ENCODE measurements at regions not wholly inside any gene's neighbourhood (a gene's known extent, or its start where the extent isn't known, plus 50 kb on each side); places are given as distances from the start of the nearest gene placed in this dataset.

GRCh38 chr18:40698129-40698528 lies 1256.9 kb upstream of the PIK3C3 start:
- DNase-seq, result no peak

DNA sequence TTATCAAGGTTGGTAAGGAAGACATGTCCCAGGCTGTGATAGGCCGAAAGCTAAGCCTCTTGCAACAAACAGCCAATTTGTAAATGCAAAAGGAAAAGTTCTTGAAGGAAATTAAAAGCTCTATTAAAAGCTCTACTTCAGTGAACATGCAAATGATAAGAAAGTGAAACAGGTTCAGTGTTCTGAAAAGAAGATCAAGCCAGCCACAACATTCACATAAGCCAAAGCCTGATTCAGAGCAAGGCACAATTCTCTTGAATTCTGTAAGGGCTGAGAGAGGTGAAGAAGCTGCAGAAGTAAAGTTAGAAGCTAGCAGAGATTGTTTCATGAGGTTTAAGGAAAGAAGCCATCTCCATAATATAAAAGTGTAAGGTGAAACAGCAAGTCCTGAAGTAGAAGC lies 1259.5 kb upstream of the PIK3C3 start:
- no peak for DNase-seq

GRCh38 chr18:40692871-40693270 lies 1262.2 kb upstream of the PIK3C3 start:
- no peak for DNase-seq

GRCh38 chr18:40690062-40690461 lies 1265.0 kb upstream of the PIK3C3 start:
- no peak for DNase-seq

- DNase-seq, result no peak
These were observed 1267.6 kb upstream of the PIK3C3 start for GRCh38 chr18:40687399-40687798.

DNA sequence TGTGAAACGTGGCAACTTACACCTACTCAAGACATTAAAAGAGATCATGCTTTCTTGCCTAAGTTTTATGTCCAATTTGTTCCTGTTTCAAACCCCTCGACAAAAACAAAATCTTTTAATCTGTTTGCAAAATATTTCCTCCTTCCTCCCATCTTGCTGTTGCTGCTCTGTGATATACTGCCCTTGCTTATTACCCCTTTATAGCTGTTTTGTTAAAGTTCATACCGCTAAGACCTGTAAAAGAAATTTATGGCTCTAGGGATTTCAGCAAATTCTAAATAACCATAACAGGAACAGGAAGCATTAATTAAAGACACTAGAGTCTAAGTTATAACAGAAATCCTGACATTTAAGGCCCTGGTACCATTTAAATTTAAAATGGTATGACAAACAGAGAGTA lies 1268.2 kb upstream of the PIK3C3 start:
- DNase-seq, result no peak

DNA sequence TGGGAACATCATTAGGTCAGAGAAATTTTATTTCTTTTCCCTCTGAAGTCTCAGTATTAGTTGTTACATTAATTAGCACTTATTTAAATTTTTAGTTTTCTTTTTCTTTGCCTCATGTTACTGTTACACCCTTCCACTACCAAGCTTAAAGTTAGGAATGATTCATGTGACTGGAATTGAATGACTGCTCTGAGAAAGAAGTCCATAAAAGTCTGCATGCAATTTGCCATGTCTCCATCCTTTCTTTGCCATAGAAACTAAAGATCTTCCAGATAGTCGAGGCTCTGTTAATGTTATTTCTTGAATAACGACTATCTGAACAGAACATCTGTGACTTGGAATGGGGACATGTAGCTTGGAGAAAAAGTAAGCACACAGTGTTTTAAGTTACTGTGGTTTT lies 1269.8 kb upstream of the PIK3C3 start:
- DNase-seq, result no peak

GRCh38 chr18:40678318-40678717 lies 1276.7 kb upstream of the PIK3C3 start:
- DNase-seq, result no peak

GRCh38 chr18:40676668-40677067 lies 1278.4 kb upstream of the PIK3C3 start:
- DNase-seq, result no peak

DNA sequence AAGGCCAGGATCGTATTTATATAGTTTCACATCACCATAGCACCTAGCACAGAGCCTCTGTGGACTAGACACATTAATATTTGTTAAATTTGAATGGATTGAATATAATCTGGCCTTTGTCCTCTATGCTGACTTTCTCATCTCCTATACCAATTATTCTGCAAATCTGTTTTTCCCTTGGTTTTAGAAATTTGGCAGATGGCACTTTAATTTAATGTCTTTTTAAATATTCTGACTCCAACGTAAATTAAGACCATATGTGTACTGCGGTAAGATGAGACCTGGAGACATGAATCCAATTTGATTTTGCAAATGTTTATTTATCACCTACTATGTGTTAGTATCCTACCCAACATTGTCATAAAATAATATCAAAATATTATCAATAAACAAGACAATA lies 1281.9 kb upstream of the PIK3C3 start:
- no peak for DNase-seq

GRCh38 chr18:40672590-40672989 lies 1282.4 kb upstream of the PIK3C3 start:
- DNase-seq, result no peak

DNA sequence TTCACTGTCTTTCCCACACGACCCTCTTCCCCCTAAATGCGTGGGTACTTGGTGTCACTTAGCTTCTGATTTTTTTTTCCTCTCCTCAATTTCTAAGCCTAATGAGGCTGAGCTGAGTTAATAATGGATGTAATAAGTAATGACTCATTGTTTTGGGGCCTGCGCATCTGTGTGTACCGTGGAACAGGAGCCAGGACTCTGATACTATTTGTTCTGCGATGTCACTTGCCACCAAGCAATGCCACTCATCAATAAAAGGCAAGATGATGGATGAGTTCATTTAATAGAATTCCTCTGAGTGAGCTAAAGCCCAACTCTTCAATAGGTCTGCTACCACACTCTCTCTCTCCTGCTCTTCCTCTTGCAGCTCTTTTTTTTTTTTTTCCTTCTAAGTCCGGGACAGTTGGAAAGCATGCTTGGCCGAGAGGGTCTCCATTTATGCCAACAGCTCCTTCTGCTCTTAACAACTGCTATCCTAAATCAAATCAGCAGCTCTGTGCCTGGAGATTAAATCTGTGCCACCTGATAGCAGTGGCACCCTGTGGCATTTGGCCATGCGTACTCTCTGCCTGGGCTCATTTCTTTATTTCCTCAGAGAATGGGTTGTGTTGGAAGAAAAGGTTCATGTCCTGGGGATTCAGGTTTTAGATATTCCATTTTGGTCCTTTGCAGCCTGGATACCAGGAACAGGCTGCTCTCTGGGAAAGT lies 1284.2 kb upstream of the PIK3C3 start:
- DNase-seq, result no peak

DNA sequence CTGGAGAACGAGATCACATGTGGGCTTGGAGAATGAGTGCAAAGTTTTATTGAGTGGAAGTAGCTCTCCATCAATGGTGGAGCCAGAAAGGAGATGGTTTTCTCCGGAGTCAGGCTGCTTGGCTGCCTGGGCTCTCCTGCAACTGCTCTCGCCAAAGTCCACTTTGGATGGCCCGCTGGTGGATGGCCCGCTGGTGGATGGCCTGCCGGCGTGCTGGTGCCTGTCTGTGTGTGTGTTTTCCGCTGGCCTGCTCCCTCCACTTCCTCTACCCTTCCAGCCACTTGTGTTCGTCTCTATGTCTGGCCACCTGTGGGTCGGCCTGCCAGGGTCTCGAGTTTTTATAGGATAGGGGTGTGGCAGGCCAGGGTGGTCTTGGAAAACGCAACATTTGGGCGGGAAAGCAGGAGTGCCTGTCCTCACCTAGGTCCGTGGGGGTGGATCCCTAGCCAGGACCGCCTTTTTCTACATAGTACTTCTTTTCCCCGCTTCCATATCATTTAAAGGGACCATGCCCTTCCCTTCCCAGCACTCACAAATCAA lies 1292.1 kb upstream of the PIK3C3 start:
- DNase-seq, result no peak

- no peak for DNase-seq
These were observed 1301.4 kb upstream of the PIK3C3 start for GRCh38 chr18:40653682-40654081.

- DNase-seq, result no peak
These were observed 1302.7 kb upstream of the PIK3C3 start for GRCh38 chr18:40652321-40652720.

DNA sequence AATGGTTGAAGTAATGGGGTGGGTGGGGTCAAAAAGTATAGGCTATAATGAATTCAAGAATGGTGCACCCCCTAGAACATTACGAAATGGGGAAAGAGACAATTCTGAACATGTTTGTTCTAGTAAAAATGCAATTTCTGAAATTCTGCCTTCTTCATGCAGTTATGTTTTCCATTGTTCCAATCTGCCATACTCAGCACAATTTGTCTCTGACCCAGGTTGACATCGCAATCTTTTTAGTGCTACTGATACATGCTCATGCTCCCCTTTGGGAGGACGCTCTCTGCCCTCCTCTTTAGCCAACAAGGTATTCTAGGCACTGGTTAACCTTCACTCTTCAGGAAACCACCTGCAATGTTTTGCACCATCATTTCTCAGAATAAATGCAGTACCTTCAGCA lies 1303.9 kb upstream of the PIK3C3 start:
- no peak for DNase-seq

DNA sequence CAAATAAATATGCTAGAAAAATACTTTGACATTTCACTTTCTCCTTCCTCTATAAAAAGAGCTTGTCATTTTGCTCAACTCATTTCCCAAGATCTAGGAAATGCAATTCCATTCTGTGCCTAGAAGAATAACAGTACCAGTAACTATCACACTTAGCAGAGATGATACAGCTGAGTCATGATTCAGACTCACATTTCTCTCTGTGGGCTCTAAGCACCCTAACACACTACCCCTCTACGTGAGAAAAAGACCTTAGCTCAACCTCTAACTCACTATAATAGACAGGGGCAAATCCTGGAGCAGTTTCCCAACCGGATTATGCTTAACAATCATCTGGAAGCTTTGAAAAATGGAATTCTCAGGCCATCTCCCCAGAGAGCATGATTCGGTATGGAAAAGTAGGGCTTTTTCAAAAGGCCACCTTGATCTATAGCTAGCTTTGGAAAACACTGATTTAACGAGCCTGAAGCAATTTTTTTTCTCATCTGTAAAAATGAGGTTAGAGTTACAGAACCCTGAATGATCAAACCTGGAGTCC lies 1312.3 kb upstream of the PIK3C3 start:
- no peak for DNase-seq

- no peak for DNase-seq
These were observed 1323.7 kb upstream of the PIK3C3 start for GRCh38 chr18:40631319-40631718.

DNA sequence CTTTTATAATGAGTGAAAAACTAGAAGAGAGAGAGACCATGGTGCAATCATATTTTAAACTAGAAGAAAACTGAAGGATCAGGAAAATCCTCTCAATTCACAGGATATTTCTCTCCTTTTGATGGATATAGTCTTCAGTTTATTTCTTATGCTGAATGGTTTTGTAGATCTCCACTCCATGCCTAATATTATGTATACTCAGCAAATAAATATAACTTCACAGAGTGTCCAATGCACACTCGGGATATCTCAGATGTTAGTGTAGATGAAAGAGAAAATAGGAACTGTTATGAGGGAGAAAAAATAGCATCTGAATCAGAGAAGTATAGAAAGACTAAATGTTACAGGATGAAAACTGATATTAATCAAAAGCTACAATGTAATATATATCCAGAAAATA lies 1324.5 kb upstream of the PIK3C3 start:
- no peak for DNase-seq

- no peak for DNase-seq
These were observed 1330.1 kb upstream of the PIK3C3 start for GRCh38 chr18:40624959-40625358.

- DNase-seq, result no peak
These were observed 1341.3 kb upstream of the PIK3C3 start for GRCh38 chr18:40613721-40614120.

DNA sequence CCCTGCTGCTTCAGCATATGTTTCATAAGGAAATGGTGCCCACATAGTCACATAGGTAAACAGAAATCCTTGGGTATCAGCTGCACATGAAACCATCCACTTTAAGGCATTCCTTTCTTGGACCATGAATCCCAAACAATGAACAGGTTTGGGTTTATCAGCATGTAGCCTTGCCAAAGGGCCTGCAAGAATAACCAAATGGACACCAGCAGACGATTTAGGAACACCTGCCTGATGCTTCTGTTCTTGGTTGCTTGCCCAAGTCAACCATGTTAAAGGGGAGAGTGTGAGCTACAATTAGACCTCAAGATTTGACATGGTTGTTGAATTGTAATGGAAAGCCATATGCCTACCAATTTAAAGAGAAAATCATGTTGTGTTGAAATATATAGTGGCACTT lies 1342.7 kb upstream of the PIK3C3 start:
- DNase-seq, result no peak

- DNase-seq, result no peak
These were observed 1346.8 kb upstream of the PIK3C3 start for GRCh38 chr18:40608226-40608625.

- DNase-seq, result no peak
These were observed 1347.4 kb upstream of the PIK3C3 start for GRCh38 chr18:40607542-40608148.

Measured in activated CD4-positive, alpha-beta T cell treated with anti-CD3 and anti-CD28 coated beads, Interleukin-2, amount 50 U/mL, for 48 hours (primary cell).